ENCODE measurements at regions not wholly inside any gene's neighbourhood (a gene's known extent, or its start where the extent isn't known, plus 50 kb on each side); places are given as distances from the start of the nearest gene placed in this dataset.

DNA sequence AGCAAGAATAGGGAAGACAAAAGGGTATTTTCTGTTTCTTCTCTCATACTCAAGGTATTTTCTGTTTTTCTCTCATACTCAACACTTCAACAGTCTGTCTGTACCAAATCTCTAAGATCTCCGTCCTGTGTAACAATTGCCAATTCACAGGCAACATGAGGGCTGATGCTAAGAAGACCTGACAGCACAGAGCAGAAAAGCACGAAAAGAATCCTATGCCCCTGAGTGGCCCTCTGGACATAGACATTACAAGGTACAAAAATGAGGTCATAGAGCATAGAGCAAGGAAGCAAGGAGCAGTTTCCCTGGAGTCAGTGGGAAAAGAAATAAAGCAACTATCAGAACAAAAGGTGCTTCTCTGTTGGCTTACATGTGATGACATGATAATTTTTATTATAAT is 1612.6 kb upstream of the CELF4 start:
- TF ChIP-seq POLR2AphosphoS5 (IDR thresholded peaks at IDR 0.05) (no peak), POLR2A (IDR thresholded peaks at IDR 0.05) (no peak)
- TF ChIP-seq, protein P1, sequence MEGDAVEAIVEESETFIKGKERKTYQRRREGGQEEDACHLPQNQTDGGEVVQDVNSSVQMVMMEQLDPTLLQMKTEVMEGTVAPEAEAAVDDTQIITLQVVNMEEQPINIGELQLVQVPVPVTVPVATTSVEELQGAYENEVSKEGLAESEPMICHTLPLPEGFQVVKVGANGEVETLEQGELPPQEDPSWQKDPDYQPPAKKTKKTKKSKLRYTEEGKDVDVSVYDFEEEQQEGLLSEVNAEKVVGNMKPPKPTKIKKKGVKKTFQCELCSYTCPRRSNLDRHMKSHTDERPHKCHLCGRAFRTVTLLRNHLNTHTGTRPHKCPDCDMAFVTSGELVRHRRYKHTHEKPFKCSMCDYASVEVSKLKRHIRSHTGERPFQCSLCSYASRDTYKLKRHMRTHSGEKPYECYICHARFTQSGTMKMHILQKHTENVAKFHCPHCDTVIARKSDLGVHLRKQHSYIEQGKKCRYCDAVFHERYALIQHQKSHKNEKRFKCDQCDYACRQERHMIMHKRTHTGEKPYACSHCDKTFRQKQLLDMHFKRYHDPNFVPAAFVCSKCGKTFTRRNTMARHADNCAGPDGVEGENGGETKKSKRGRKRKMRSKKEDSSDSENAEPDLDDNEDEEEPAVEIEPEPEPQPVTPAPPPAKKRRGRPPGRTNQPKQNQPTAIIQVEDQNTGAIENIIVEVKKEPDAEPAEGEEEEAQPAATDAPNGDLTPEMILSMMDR (IDR thresholded peaks at IDR 0.05): no peak
